ENCODE measurements at regions not wholly inside any gene's neighbourhood (a gene's known extent, or its start where the extent isn't known, plus 50 kb on each side); places are given as distances from the start of the nearest gene placed in this dataset.
A peak's percentile ranks its signal among the peaks of the same experiment; 100 is the strongest.

DNA sequence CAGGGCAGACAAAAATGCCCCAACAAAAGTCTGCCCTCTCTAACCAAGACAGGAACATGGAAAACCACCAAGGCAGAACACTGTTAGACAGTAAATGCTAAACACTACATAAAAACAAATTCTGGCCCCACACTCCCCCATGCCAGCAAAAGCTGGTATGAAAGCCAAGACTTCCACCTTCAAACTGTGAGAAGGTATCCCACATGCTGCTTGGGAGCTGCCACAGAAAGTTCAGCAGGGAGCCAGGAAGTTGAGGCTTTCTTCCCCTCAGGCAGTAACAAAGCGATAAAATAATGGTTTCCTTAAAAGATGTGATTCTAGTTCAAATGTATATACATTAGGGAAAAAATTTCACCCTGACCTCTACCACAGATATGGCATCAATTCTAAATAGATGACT is 770.4 kb upstream of the NDST4 start:
- Histone ChIP-seq H3K4me3 (ENCODE audit: control insufficient read depth in 1 of 7, extremely low read depth in 1 of 7, insufficient read depth in 4 of 7, low read depth in 2 of 7, low read length in 6 of 7) (no peak overlapping the region), H3K27me3 (replicated peaks in 2 of 5; ENCODE audit: control insufficient read depth in 4 of 5, insufficient read depth in 5 of 5, low read length in 4 of 5) (no peaks in the 10 kb centered on the region), H3K9me3 (ENCODE audit: control extremely low read depth in 1 of 5, control insufficient read depth in 4 of 5, insufficient read depth in 2 of 5, low read depth in 1 of 5, low read length in 4 of 5) (no peaks in the 10 kb centered on the region), H3K27ac (ENCODE audit: insufficient read depth in 1 of 2, low read depth in 1 of 2, low read length in 2 of 2, poor library complexity in 1 of 2, severe bottlenecking in 2 of 2) (no peak overlapping the region), H3K4me1 (ENCODE audit: control extremely low read depth in 1 of 4, control insufficient read depth in 4 of 4, insufficient read depth in 4 of 4, low read length in 3 of 4) (no peaks in the 10 kb centered on the region), H3K36me3 (ENCODE audit: control insufficient read depth in 4 of 4, insufficient read depth in 4 of 4, low read length in 3 of 4) (no peaks in the 10 kb centered on the region)
- POLR2A ChIA-PET = no interaction called here
- CTCF ChIA-PET = no interaction called here
- WGBS (ENCODE audit: insufficient coverage) = no CpG with 5 or more reads among the region's 1 CpG
- DNase-seq = no peak

DNA sequence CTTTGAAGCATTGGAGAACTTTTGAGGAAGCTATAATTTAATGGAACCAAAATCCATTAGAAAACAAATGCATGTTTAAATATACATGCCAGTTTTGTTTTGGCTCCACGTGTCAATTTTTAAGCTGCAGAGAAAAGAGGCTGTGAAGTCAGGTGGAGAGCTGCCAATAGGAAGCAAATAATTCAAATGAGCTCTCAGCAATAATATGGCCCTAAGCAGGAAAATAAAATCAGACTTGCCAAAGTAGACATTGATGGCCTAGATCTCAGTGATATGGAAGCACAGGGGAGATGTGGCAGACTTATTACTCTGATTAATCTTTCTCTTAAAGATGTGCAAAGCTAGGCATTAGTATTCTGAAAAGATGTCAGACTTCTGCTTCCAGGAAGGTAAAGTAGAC is 769.8 kb upstream of the NDST4 start:
- 100% methylated on average over 1 of the region's 1 CpG for WGBS (ENCODE audit: insufficient coverage)
- no peak overlapping the region for H3K27ac ChIP-seq (ENCODE audit: insufficient read depth in 1 of 2, low read depth in 1 of 2, low read length in 2 of 2, poor library complexity in 1 of 2, severe bottlenecking in 2 of 2)
- DNase-seq = no peak
- ChIA-PET POLR2A (no interaction called here), CTCF (no interaction called here)
- H3K27me3 ChIP-seq (replicated peaks in 2 of 5; ENCODE audit: control insufficient read depth in 4 of 5, insufficient read depth in 5 of 5, low read length in 4 of 5) = no peaks in the 10 kb centered on the region
- no peaks in the 10 kb centered on the region for H3K36me3 ChIP-seq (ENCODE audit: control insufficient read depth in 4 of 4, insufficient read depth in 4 of 4, low read length in 3 of 4)
- no peaks in the 10 kb centered on the region for H3K9me3 ChIP-seq (ENCODE audit: control extremely low read depth in 1 of 5, control insufficient read depth in 4 of 5, insufficient read depth in 2 of 5, low read depth in 1 of 5, low read length in 4 of 5)
- H3K4me3 ChIP-seq (ENCODE audit: control insufficient read depth in 1 of 7, extremely low read depth in 1 of 7, insufficient read depth in 4 of 7, low read depth in 2 of 7, low read length in 6 of 7) = no peak overlapping the region
- H3K4me1 ChIP-seq (ENCODE audit: control extremely low read depth in 1 of 4, control insufficient read depth in 4 of 4, insufficient read depth in 4 of 4, low read length in 3 of 4) = no peaks in the 10 kb centered on the region

DNA sequence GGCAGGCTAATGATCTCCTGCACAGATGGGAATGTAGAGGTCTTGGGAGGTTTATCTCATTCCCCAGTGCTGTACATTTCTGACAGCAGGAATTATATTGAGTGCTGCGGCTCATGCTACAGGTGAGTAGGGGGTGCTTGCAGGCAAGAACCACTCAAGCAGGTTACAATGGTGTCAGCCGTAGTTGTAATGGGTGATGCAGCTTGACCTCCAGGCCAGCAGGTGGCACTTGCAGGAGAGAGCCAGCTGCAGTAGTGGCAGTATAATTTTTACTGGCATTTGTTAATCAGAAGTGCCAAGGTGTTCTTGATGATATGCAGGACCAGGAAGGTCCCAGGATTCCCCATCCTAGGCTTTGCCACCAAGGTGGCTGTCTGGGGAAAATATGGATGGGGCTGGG is 759.6 kb upstream of the NDST4 start:
- Histone ChIP-seq H3K4me1 (ENCODE audit: control extremely low read depth in 1 of 4, control insufficient read depth in 4 of 4, insufficient read depth in 4 of 4, low read length in 3 of 4) (no peaks in the 10 kb centered on the region), H3K36me3 (ENCODE audit: control insufficient read depth in 4 of 4, insufficient read depth in 4 of 4, low read length in 3 of 4) (no peaks in the 10 kb centered on the region), H3K4me3 (ENCODE audit: control insufficient read depth in 1 of 7, extremely low read depth in 1 of 7, insufficient read depth in 4 of 7, low read depth in 2 of 7, low read length in 6 of 7) (no peak overlapping the region), H3K27ac (ENCODE audit: insufficient read depth in 1 of 2, low read depth in 1 of 2, low read length in 2 of 2, poor library complexity in 1 of 2, severe bottlenecking in 2 of 2) (no peak overlapping the region), H3K27me3 (replicated peaks in 2 of 5; ENCODE audit: control insufficient read depth in 4 of 5, insufficient read depth in 5 of 5, low read length in 4 of 5) (no peaks in the 10 kb centered on the region), H3K9me3 (ENCODE audit: control extremely low read depth in 1 of 5, control insufficient read depth in 4 of 5, insufficient read depth in 2 of 5, low read depth in 1 of 5, low read length in 4 of 5) (no peaks in the 10 kb centered on the region)
- DNase-seq = no peak
- POLR2A ChIA-PET = no interaction called here
- WGBS (ENCODE audit: insufficient coverage) = 92% methylated on average over 2 of the region's 2 CpGs
- CTCF ChIA-PET = no interaction called here

DNA sequence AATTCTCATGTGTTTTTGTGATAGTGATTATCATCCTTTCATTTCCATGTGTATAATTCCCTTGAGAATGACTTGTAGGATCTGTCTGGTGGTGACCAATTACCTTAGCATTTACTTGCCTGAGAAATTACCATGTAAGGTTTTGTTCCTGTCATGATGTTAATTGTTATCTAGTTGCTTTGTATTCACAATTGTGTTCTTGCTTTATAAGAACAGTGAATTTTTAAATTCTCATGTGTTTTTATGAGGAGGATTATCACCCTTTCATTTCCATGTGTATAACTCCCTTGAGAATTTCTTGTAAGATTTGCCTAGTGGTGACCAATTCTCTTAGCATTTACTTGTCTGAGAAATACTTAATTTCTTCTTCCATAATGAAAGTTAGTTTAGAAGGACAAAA is 758.2 kb upstream of the NDST4 start:
- no peaks in the 10 kb centered on the region for H3K4me1 ChIP-seq (ENCODE audit: control extremely low read depth in 1 of 4, control insufficient read depth in 4 of 4, insufficient read depth in 4 of 4, low read length in 3 of 4)
- ChIA-PET CTCF (no interaction called here), POLR2A (no interaction called here)
- no peak for DNase-seq
- H3K36me3 ChIP-seq (ENCODE audit: control insufficient read depth in 4 of 4, insufficient read depth in 4 of 4, low read length in 3 of 4) = no peaks in the 10 kb centered on the region
- no peak overlapping the region for H3K27ac ChIP-seq (ENCODE audit: insufficient read depth in 1 of 2, low read depth in 1 of 2, low read length in 2 of 2, poor library complexity in 1 of 2, severe bottlenecking in 2 of 2)
- no peaks in the 10 kb centered on the region for H3K9me3 ChIP-seq (ENCODE audit: control extremely low read depth in 1 of 5, control insufficient read depth in 4 of 5, insufficient read depth in 2 of 5, low read depth in 1 of 5, low read length in 4 of 5)
- H3K27me3 ChIP-seq (replicated peaks in 2 of 5; ENCODE audit: control insufficient read depth in 4 of 5, insufficient read depth in 5 of 5, low read length in 4 of 5) = no peaks in the 10 kb centered on the region
- H3K4me3 ChIP-seq (ENCODE audit: control insufficient read depth in 1 of 7, extremely low read depth in 1 of 7, insufficient read depth in 4 of 7, low read depth in 2 of 7, low read length in 6 of 7) = no peak overlapping the region

DNA sequence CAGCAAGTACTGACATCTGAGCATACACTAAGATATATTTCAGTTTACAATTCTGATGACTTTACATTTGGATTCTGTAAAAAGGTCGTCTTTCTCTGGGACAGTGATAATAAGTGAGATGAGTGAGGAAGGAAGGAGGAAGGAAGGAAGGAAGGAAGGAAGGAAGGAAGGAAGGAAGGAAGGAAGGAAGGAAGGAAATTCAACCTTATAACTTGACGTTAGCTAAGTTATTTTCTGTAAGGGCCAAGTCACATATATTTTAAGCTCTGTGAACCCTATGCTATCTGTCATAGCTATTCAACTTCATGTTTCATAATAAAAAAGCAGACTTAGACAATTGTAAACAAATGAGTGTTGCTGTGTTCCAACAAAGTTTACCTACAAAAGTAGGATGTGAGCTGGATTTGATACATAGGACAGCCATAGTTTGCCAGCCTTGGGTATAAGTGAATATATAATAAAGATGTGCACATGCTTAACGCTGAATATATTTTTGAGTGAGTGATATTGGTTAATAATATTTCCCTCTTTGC is 753.0 kb upstream of the NDST4 start:
- Histone ChIP-seq H3K36me3 (ENCODE audit: control insufficient read depth in 4 of 4, insufficient read depth in 4 of 4, low read length in 3 of 4) (no peaks in the 10 kb centered on the region), H3K27me3 (replicated peaks in 2 of 5; ENCODE audit: control insufficient read depth in 4 of 5, insufficient read depth in 5 of 5, low read length in 4 of 5) (no peaks in the 10 kb centered on the region), H3K9me3 (ENCODE audit: control extremely low read depth in 1 of 5, control insufficient read depth in 4 of 5, insufficient read depth in 2 of 5, low read depth in 1 of 5, low read length in 4 of 5) (no peaks in the 10 kb centered on the region), H3K4me1 (ENCODE audit: control extremely low read depth in 1 of 4, control insufficient read depth in 4 of 4, insufficient read depth in 4 of 4, low read length in 3 of 4) (no peaks in the 10 kb centered on the region), H3K27ac (ENCODE audit: insufficient read depth in 1 of 2, low read depth in 1 of 2, low read length in 2 of 2, poor library complexity in 1 of 2, severe bottlenecking in 2 of 2) (no peak overlapping the region), H3K4me3 (ENCODE audit: control insufficient read depth in 1 of 7, extremely low read depth in 1 of 7, insufficient read depth in 4 of 7, low read depth in 2 of 7, low read length in 6 of 7) (no peak overlapping the region)
- ChIA-PET POLR2A (no interaction called here), CTCF (no interaction called here)
- WGBS (ENCODE audit: insufficient coverage) = no CpG with 5 or more reads among the region's 3 CpGs
- DNase-seq = no peak

DNA sequence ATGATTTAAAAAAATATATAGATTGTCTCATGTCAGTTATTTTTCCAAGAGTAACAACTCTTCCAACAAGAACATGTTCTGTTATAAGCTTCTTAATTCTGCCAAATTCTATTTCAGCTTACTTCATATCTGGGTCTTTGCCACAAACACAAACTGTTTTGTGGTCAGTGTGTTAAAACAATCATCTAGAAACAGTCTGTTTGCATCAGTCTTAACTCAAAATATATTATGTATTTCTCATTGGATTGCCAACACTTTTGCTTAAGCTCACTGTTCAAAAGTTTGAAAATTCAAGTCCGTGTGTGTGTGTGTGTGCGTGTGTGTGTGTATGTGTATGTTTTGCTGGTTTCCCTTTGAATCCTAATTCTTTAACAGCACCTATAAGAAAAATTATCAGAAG is 752.3 kb upstream of the NDST4 start:
- H3K9me3 ChIP-seq (ENCODE audit: control extremely low read depth in 1 of 5, control insufficient read depth in 4 of 5, insufficient read depth in 2 of 5, low read depth in 1 of 5, low read length in 4 of 5) = no peaks in the 10 kb centered on the region
- H3K4me3 ChIP-seq (ENCODE audit: control insufficient read depth in 1 of 7, extremely low read depth in 1 of 7, insufficient read depth in 4 of 7, low read depth in 2 of 7, low read length in 6 of 7) = no peak overlapping the region
- H3K36me3 ChIP-seq (ENCODE audit: control insufficient read depth in 4 of 4, insufficient read depth in 4 of 4, low read length in 3 of 4) = no peaks in the 10 kb centered on the region
- no peak overlapping the region for H3K27ac ChIP-seq (ENCODE audit: insufficient read depth in 1 of 2, low read depth in 1 of 2, low read length in 2 of 2, poor library complexity in 1 of 2, severe bottlenecking in 2 of 2)
- H3K4me1 ChIP-seq (ENCODE audit: control extremely low read depth in 1 of 4, control insufficient read depth in 4 of 4, insufficient read depth in 4 of 4, low read length in 3 of 4) = no peaks in the 10 kb centered on the region
- POLR2A ChIA-PET = no interaction called here
- WGBS (ENCODE audit: insufficient coverage) = no CpG with 5 or more reads among the region's 2 CpGs
- CTCF ChIA-PET = no interaction called here
- DNase-seq = peak in 1 of 3 donors; percentile 0
- no peaks in the 10 kb centered on the region for H3K27me3 ChIP-seq (replicated peaks in 2 of 5; ENCODE audit: control insufficient read depth in 4 of 5, insufficient read depth in 5 of 5, low read length in 4 of 5)

DNA sequence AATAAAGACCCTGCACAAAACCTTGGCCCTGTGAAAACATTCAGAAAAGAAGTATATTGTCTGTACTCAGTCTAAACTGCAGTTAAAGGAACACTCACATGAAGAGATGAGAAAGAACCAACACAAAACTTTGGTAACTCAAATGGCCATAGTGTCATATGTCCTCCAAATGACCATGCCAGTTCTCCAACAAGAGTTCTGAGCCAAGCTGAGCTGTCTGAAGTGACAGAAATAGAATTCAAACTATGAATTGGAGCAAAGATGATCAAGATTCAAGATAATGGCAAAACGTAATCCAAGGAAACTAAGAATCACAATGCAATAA is 739.3 kb upstream of the NDST4 start:
- Histone ChIP-seq H3K4me3 (ENCODE audit: control insufficient read depth in 1 of 7, extremely low read depth in 1 of 7, insufficient read depth in 4 of 7, low read depth in 2 of 7, low read length in 6 of 7) (no peak overlapping the region), H3K27me3 (replicated peaks in 2 of 5; ENCODE audit: control insufficient read depth in 4 of 5, insufficient read depth in 5 of 5, low read length in 4 of 5) (no peaks in the 10 kb centered on the region), H3K9me3 (ENCODE audit: control extremely low read depth in 1 of 5, control insufficient read depth in 4 of 5, insufficient read depth in 2 of 5, low read depth in 1 of 5, low read length in 4 of 5) (no peaks in the 10 kb centered on the region), H3K27ac (ENCODE audit: insufficient read depth in 1 of 2, low read depth in 1 of 2, low read length in 2 of 2, poor library complexity in 1 of 2, severe bottlenecking in 2 of 2) (no peak overlapping the region), H3K4me1 (ENCODE audit: control extremely low read depth in 1 of 4, control insufficient read depth in 4 of 4, insufficient read depth in 4 of 4, low read length in 3 of 4) (no peaks in the 10 kb centered on the region), H3K36me3 (ENCODE audit: control insufficient read depth in 4 of 4, insufficient read depth in 4 of 4, low read length in 3 of 4) (no peaks in the 10 kb centered on the region)
- WGBS (ENCODE audit: insufficient coverage) = no CpG with 5 or more reads among the region's 1 CpG
- ChIA-PET POLR2A (no interaction called here), CTCF (interaction anchor here (0.7 to 2.7 kb wide), 18 partner anchors 9 to 765 kb away, joined by 3 to 14 read pairs (median 3); partner anchors contain the start of gene NDST4)
- no peak for DNase-seq

Data from common myeloid progenitor, CD34-positive (primary cell).